AG09309 (cell line): ENCODE measurements at regions not wholly inside any gene's neighbourhood (a gene's known extent, or its start where the extent isn't known, plus 50 kb on each side); places are given as distances from the start of the nearest gene placed in this dataset.

Experiments used
- DNase-seq: peaks from one replicate; pipeline ENCODE4 v3.0.0-alpha.2; 2010; ENCODE audit warnings: low read depth
- H3K4me3 ChIP-seq: 2 replicates; pipeline ENCODE4 v1.5.1; 2011; ENCODE audit warnings: mild to moderate bottlenecking, low read depth, low read length, moderate library complexity; ENCODE audit not compliant: control insufficient read depth
- TF ChIP-seq, protein P1 (sequence below): IDR thresholded peaks from 2 replicates; pipeline ENCODE4 v1.5.1; 2011; ENCODE audit warnings: mild to moderate bottlenecking, low read depth, low read length, inconsistent platforms; ENCODE audit not compliant: insufficient read depth, control insufficient read depth; ENCODE audit errors: missing control alignments

DNA sequence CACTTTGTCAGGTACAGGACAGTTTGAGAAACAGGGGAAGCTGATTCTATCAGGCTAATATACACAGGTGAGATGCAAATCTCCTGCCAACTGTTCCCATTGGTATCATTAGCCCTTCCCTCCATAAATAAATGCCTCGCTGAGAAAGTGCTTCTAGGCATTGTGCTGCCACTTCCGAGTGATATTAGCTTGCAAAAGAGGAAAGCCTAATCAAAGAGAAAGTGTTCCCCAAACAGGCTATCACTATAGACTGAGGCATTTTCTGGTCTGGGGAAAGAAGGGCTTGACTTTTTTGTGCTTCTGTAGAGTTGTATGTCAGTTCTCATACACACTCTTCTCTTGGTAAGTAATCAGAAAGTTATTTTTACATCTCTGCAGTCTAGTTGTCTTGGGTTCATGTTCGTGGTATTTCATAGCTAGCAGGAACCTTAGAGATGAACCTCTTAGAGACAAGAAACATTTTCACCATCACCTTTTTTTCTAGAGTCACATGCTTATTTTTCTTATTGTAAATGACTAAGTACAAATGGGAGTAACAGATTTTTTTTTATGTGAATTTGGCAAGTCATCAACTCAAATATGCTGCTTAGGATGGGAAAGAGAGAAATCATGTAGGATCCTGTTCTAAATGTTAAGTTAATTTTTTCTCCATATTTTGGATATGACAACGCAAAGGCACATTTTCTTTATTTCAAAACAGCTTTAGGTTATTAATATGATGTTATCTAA, 1009.8 kb downstream of the ADGRL3 start:
- TF ChIP-seq, protein P1, sequence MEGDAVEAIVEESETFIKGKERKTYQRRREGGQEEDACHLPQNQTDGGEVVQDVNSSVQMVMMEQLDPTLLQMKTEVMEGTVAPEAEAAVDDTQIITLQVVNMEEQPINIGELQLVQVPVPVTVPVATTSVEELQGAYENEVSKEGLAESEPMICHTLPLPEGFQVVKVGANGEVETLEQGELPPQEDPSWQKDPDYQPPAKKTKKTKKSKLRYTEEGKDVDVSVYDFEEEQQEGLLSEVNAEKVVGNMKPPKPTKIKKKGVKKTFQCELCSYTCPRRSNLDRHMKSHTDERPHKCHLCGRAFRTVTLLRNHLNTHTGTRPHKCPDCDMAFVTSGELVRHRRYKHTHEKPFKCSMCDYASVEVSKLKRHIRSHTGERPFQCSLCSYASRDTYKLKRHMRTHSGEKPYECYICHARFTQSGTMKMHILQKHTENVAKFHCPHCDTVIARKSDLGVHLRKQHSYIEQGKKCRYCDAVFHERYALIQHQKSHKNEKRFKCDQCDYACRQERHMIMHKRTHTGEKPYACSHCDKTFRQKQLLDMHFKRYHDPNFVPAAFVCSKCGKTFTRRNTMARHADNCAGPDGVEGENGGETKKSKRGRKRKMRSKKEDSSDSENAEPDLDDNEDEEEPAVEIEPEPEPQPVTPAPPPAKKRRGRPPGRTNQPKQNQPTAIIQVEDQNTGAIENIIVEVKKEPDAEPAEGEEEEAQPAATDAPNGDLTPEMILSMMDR, result no peak
- no peak overlapping the region for H3K4me3 ChIP-seq

DNA sequence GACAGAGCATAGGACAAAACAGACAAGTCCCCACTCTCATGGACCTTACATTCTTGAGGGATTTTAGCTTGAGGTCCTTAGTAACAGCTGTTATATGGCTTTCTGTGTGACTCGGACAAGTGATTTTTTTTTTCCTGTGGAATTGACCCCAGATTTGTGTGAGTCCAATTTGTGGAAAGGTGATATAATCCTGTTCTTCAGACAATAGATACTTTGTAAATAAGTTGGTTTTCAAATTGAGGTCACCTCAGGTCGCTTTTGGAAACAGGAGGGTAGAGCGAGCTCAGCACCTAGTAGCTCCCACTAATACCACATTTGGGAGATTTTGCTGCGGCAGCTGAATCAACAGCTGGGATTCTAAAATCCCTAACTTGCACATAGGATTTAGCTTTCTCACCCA, 1008.8 kb downstream of the ADGRL3 start:
- no peak overlapping the region for H3K4me3 ChIP-seq
- TF ChIP-seq, protein P1, result no peak
- DNase-seq, result no peak

More for the DNA sequence above, 1009.8 kb downstream of the ADGRL3 start:
- no peak for DNase-seq

DNA sequence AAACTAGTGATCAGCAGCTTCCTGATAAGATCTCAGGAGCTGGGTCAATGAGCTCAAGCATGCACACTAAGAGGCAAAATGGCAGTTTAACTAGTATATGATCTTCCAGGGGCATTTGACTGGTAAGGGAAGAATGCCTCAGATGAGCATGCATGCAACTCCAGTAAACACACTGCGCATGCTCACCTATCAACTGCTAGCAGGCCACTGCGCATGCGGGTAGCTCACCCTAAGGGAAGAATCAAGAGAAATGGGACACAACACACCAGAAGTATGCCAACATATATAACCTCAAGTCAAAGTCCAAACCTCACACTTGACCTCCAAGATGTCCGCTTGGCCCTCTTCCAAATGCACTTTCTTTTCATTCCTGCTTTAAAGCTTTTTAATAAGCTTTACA, 1004.0 kb downstream of the ADGRL3 start:
- no peak for DNase-seq
- TF ChIP-seq, protein P1, result no peak

DNA sequence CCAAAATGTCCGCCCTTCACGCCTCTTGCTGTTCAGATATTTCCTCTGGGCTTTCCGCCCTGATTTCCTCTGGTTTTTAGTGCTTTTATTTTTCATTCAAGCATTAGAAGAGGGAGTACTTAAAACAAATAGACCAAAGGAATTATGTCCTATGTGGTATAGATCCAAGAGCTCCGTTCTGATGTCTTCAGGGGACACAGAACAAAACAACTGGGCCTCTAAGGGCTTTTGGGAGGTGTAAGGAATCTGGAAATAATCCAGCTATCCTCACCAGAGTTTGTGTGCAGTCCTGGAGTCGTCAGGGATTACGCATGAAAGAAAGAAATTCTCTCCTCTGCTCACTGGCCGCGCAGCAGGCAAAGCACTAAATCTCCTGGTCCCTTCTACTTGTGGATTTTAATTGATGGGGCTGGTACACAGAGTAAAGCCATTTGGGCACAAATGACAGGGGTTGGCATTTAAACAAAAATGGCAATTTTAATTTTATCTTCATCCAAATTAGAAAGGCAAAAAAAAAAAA, 999.2 kb downstream of the ADGRL3 start:
- no peak for DNase-seq
- TF ChIP-seq, protein P1, result no peak
- no peak overlapping the region for H3K4me3 ChIP-seq

More for the DNA sequence above, 1004.0 kb downstream of the ADGRL3 start:
- no peak overlapping the region for H3K4me3 ChIP-seq

DNA sequence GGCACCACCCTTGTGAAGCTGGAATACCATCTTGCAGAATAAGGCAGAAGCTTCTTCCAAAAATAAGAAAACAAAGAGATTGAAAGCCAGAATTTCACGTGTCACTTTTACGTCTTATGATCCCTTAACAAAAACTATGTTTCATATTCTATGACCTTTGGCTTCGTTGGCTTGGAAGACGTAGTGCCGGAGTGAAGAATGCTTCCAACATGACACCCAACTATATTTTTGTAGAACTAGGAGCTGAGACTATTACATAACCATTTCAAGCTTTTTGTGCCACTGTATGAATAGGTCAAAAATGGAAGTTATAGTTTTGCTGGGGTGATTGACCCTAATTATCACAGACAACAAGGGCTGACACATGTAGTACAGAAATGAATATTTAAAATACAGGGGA, 996.2 kb downstream of the ADGRL3 start:
- DNase-seq, result no peak
- TF ChIP-seq, protein P1, result no peak
- no peak overlapping the region for H3K4me3 ChIP-seq

DNA sequence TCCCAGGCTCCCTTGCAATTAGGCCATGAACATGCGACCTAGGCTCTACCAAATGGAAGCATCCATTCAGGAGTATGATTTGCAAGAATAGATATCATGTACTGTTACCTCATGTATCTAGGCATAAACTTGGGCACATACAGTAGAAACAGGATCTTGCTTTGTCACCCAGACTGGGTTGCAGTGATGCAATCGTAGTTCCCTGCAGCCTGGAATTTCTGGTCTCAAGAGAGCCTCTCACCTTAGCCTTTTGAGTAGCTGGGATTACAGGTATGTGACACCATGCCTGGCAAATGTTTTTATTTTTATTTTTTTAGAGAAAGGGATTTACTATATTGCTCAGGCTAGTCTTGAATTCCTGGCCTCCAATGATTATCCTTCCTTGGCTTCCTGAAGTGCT, 994.2 kb downstream of the ADGRL3 start:
- no peak for DNase-seq
- TF ChIP-seq, protein P1, result no peak

DNA sequence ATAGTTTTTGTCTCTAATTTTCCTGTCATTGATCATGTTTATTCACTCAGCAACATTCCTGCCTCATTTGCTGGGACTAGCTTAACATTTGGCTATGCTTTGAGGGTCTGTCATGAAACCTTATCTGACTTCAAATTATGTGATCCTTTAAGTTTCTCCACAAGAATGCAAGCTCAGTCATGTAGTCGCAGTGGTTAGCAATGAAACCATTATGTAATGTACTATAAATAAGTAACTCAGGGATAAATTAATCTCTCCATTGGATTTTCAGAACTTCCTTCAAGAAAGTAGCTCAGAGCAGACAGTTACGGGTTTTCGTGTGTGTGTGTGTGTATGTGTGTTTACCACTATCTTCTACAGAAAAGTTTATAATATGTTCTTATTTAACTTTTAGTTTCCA, 993.6 kb downstream of the ADGRL3 start:
- no peak overlapping the region for H3K4me3 ChIP-seq
- DNase-seq, result no peak
- TF ChIP-seq, protein P1, result no peak

More for the DNA sequence above, 994.2 kb downstream of the ADGRL3 start:
- no peak overlapping the region for H3K4me3 ChIP-seq
